H9 (cell line): ENCODE measurements at regions not wholly inside any gene's neighbourhood (a gene's known extent, or its start where the extent isn't known, plus 50 kb on each side); places are given as distances from the start of the nearest gene placed in this dataset.

Experiments used
- DNase-seq: peaks from one replicate; pipeline ENCODE4 v3.0.0-alpha.2; 2017
- H2AFZ ChIP-seq: one replicate; pipeline ENCODE4 v1.6.1; 2013; ENCODE audit warnings: mild to moderate bottlenecking, low read length, control low read depth, moderate library complexity
- H2AK5ac ChIP-seq: 2 replicates; pipeline ENCODE4 v1.6.1; 2013; ENCODE audit warnings: low read length, control low read depth, mixed read lengths; ENCODE audit not compliant: insufficient read length
- H2BK120ac ChIP-seq: one replicate; pipeline ENCODE4 v1.6.1; 2013; ENCODE audit warnings: low read depth, mild to moderate bottlenecking, low read length, control low read depth, inconsistent platforms; ENCODE audit not compliant: poor library complexity, severe bottlenecking
- H2BK12ac ChIP-seq: 2 replicates; pipeline ENCODE4 v1.6.1; 2013; ENCODE audit warnings: low read length, control low read depth, mixed read lengths, low read depth; ENCODE audit not compliant: insufficient read length
- H2BK15ac ChIP-seq: 2 replicates; pipeline ENCODE4 v1.6.1; 2013; ENCODE audit warnings: low read depth, low read length, control low read depth
- H2BK20ac ChIP-seq: one replicate; pipeline ENCODE4 v1.6.1; 2013; ENCODE audit warnings: low read depth, mild to moderate bottlenecking, low read length, control low read depth, inconsistent platforms; ENCODE audit not compliant: poor library complexity, severe bottlenecking
- H2BK5ac ChIP-seq: 2 replicates; pipeline ENCODE4 v1.6.1; 2013; ENCODE audit warnings: low read length, control low read depth, mixed read lengths; ENCODE audit not compliant: insufficient read length
- H3K14ac ChIP-seq: 2 replicates; pipeline ENCODE4 v1.6.1; 2013; ENCODE audit warnings: low read length, control low read depth; ENCODE audit not compliant: insufficient read depth
- H3K18ac ChIP-seq: 2 replicates; pipeline ENCODE4 v1.6.1; 2013; ENCODE audit warnings: low read depth, mild to moderate bottlenecking, mixed read lengths, low read length, control low read depth; ENCODE audit not compliant: insufficient read length
- H3K23ac ChIP-seq: 2 replicates; pipeline ENCODE4 v1.6.1; 2013; ENCODE audit warnings: low read length, control low read depth, mixed read lengths, low read depth; ENCODE audit not compliant: insufficient read length
- H3K23me2 ChIP-seq: 2 replicates; pipeline ENCODE4 v1.6.1; 2013; ENCODE audit warnings: low read depth, mild to moderate bottlenecking, mixed read lengths, low read length, control low read depth; ENCODE audit not compliant: insufficient read length, poor library complexity, severe bottlenecking
- H3K27ac ChIP-seq: 2 replicates; pipeline ENCODE4 v1.5.1; 2013; ENCODE audit warnings: low read length, control low read depth, mixed read lengths, low read depth; ENCODE audit not compliant: insufficient read length
- H3K27me3 ChIP-seq: 2 replicates; pipeline ENCODE4 v1.6.1; 2013; ENCODE audit warnings: low read length, control low read depth, inconsistent platforms; ENCODE audit not compliant: insufficient read depth
- H3K4ac ChIP-seq: 2 replicates; pipeline ENCODE4 v1.6.1; 2013; ENCODE audit warnings: low read depth, mild to moderate bottlenecking, control low read depth, inconsistent platforms, low read length, moderate library complexity
- H3K4me1 ChIP-seq: 2 replicates; pipeline ENCODE4 v1.6.1; 2013; ENCODE audit warnings: low read length, control low read depth, inconsistent platforms; ENCODE audit not compliant: insufficient read depth
- H3K4me2 ChIP-seq: 2 replicates; pipeline ENCODE4 v1.6.1; 2013; ENCODE audit warnings: low read length, control low read depth, mixed read lengths; ENCODE audit not compliant: insufficient read length, insufficient read depth
- H3K56ac ChIP-seq: 2 replicates; pipeline ENCODE4 v1.6.1; 2013; ENCODE audit warnings: low read depth, mild to moderate bottlenecking, mixed read lengths, low read length, control low read depth; ENCODE audit not compliant: insufficient read length
- H3K79me1 ChIP-seq: 2 replicates; pipeline ENCODE4 v1.6.1; 2013; ENCODE audit warnings: low read depth, mild to moderate bottlenecking, moderate library complexity, low read length, control low read depth, inconsistent platforms; ENCODE audit not compliant: insufficient read depth, poor library complexity, severe bottlenecking
- H3K79me2 ChIP-seq: 2 replicates; pipeline ENCODE4 v1.6.1; 2013; ENCODE audit warnings: low read length, control low read depth, inconsistent platforms; ENCODE audit not compliant: insufficient read depth
- H3K9ac ChIP-seq: 2 replicates; pipeline ENCODE4 v1.6.1; 2013; ENCODE audit warnings: low read length, control low read depth, mixed read lengths; ENCODE audit not compliant: insufficient read length; ENCODE audit errors: extremely low read depth
- H3K9me3 ChIP-seq: one replicate; pipeline ENCODE4 v1.6.1; 2013; ENCODE audit warnings: low read depth, low read length, inconsistent platforms; ENCODE audit not compliant: control insufficient read depth
- H3T11ph ChIP-seq: one replicate; pipeline ENCODE4 v1.6.1; 2013; ENCODE audit warnings: mild to moderate bottlenecking, low read length, control low read depth, inconsistent platforms
- H4K20me1 ChIP-seq: one replicate; pipeline ENCODE4 v1.6.1; 2013; ENCODE audit not compliant: control insufficient read depth, insufficient read length, insufficient read depth
- H4K5ac ChIP-seq: 2 replicates; pipeline ENCODE4 v1.6.1; 2013; ENCODE audit warnings: low read depth, mild to moderate bottlenecking, mixed read lengths, low read length, control low read depth; ENCODE audit not compliant: insufficient read length
- H4K8ac ChIP-seq: replicated peaks from 2 replicates; pipeline ENCODE4 v1.6.1; 2013; ENCODE audit warnings: low read length, control low read depth, mixed read lengths, low read depth; ENCODE audit not compliant: insufficient read length
- H4K91ac ChIP-seq: 2 replicates; pipeline ENCODE4 v1.6.1; 2013; ENCODE audit warnings: low read depth, mild to moderate bottlenecking, moderate library complexity, mixed read lengths, low read length, control low read depth; ENCODE audit not compliant: insufficient read length
- H3K27ac Mint-ChIP-seq, 3 experiments: 2 replicates in 2 of 3; 3 replicates in 1 of 3; pipeline ENCODE4 v1.8.0; 2020 to 2021; ENCODE audit warnings: mixed read lengths in 3 of 3, mild to moderate bottlenecking in 1 of 3, moderate library complexity in 1 of 3
- H3K27me3 Mint-ChIP-seq: 2 replicates; pipeline ENCODE4 v1.8.0; 2021; ENCODE audit warnings: low read depth, mild to moderate bottlenecking, moderate library complexity, mixed read lengths
- H3K36me3 Mint-ChIP-seq, 3 experiments: 2 replicates in 2 of 3; 3 replicates in 1 of 3; pipeline ENCODE4 v1.8.0; 2020 to 2021; ENCODE audit warnings: low read depth in 3 of 3, mixed read lengths in 3 of 3; ENCODE audit not compliant: insufficient read depth in 1 of 3
- H3K4me1 Mint-ChIP-seq, 2 experiments: 2 replicates each; pipeline ENCODE4 v1.8.0; 2020; ENCODE audit warnings: mixed read lengths in 2 of 2
- H3K4me3 Mint-ChIP-seq, 2 experiments: 2 replicates in 1 of 2; 3 replicates in 1 of 2; pipeline ENCODE4 v1.8.0; 2020 to 2021; ENCODE audit warnings: mild to moderate bottlenecking in 2 of 2, mixed read lengths in 2 of 2, moderate library complexity in 1 of 2
- H3K9me3 Mint-ChIP-seq, 2 experiments: 2 replicates in 1 of 2; 3 replicates in 1 of 2; pipeline ENCODE4 v1.8.0; 2020; ENCODE audit warnings: mild to moderate bottlenecking in 2 of 2, mixed read lengths in 2 of 2, moderate library complexity in 1 of 2
- WGBS: extraction: QIAGEN DNeasy Blood & Tissue Kit; methylation state at CpG from one replicate; pipeline ENCODE4 v1.1.7; 2013; ENCODE audit warnings: missing lambda C conversion rate, low lambda C conversion rate, mixed read lengths; ENCODE audit not compliant: insufficient read length; ENCODE audit errors: extremely low coverage; 5-methylcytosine and 5-hydroxymethylcytosine counted together
- TF ChIP-seq, protein P1 (sequence below): fragments of 200-600 bp; sonication (generic); conservative IDR thresholded peaks from 3 replicates; pipeline ENCODE4 v1.8.0; 2021; ENCODE audit warnings: antibody characterized with exemption, mild to moderate bottlenecking

- Histone ChIP-seq H4K20me1 (no peaks in the 10 kb centered on the region), H3K9ac (no peak overlapping the region), H3K23me2 (no peaks in the 10 kb centered on the region), H3K79me2 (no peaks in the 10 kb centered on the region), H2AFZ (no peak overlapping the region), H2BK120ac (no peak overlapping the region), H2BK15ac (no peak overlapping the region), H3K4me1 (no peaks in the 10 kb centered on the region), H4K8ac (no peak overlapping the region), H3T11ph (no peak overlapping the region), H2BK5ac (no peak overlapping the region), H3K9me3 (no peaks in the 10 kb centered on the region), H3K18ac (no peak overlapping the region), H3K23ac (no peak overlapping the region), H2BK12ac (no peak overlapping the region), H3K27ac (no peak overlapping the region), H3K79me1 (no peaks in the 10 kb centered on the region), H3K4me2 (no peak overlapping the region), H4K5ac (no peak overlapping the region), H3K56ac (no peak overlapping the region), H2BK20ac (no peak overlapping the region), H2AK5ac (no peak overlapping the region), H3K27me3 (no peaks in the 10 kb centered on the region), H4K91ac (no peak overlapping the region), H3K14ac (no peak overlapping the region), H3K4ac (no peak overlapping the region)
- Mint-ChIP-seq H3K4me3 (no peak overlapping the region), H3K4me1 (no peaks in the 10 kb centered on the region), H3K36me3 (no peaks in the 10 kb centered on the region), H3K27ac (no peak overlapping the region), H3K9me3 (no peaks in the 10 kb centered on the region), H3K27me3 (peaks cover 8% of the 10 kb centered on the region)
- no CpG with 5 or more reads among the region's 3 CpGs for WGBS
- no peak for DNase-seq
- TF ChIP-seq, protein P1, sequence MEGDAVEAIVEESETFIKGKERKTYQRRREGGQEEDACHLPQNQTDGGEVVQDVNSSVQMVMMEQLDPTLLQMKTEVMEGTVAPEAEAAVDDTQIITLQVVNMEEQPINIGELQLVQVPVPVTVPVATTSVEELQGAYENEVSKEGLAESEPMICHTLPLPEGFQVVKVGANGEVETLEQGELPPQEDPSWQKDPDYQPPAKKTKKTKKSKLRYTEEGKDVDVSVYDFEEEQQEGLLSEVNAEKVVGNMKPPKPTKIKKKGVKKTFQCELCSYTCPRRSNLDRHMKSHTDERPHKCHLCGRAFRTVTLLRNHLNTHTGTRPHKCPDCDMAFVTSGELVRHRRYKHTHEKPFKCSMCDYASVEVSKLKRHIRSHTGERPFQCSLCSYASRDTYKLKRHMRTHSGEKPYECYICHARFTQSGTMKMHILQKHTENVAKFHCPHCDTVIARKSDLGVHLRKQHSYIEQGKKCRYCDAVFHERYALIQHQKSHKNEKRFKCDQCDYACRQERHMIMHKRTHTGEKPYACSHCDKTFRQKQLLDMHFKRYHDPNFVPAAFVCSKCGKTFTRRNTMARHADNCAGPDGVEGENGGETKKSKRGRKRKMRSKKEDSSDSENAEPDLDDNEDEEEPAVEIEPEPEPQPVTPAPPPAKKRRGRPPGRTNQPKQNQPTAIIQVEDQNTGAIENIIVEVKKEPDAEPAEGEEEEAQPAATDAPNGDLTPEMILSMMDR = no peak
These were observed 541.1 kb downstream of the MED13L start for GRCh38 chr12:115736360-115736759.
